Astrocyte (in vitro differentiated cells and primary cell): ENCODE measurements at regions not wholly inside any gene's neighbourhood (a gene's known extent, or its start where the extent isn't known, plus 50 kb on each side); places are given as distances from the start of the nearest gene placed in this dataset.

Experiments
- DNase-seq: peaks from one replicate; pipeline ENCODE4 v3.0.0-alpha.2; 2010; ENCODE audit warnings: low read depth
- FAIRE-seq: peaks from 2 replicates; lab custom pipeline; 2011; peaks lifted over from hg19 to GRCh38; lab: Jason Lieb, UNC
- H2AFZ ChIP-seq: 2 replicates; pipeline ENCODE4 v1.6.0; 2012; ENCODE audit warnings: low read depth, low read length, inconsistent platforms
- H3K27ac ChIP-seq: 2 replicates; pipeline ENCODE4 v1.5.1; 2011; ENCODE audit warnings: low read depth, low read length, inconsistent platforms
- H3K27me3 ChIP-seq: 2 replicates; pipeline ENCODE4 v1.6.0; 2011; ENCODE audit warnings: low read length, inconsistent platforms; ENCODE audit not compliant: insufficient read depth
- H3K36me3 ChIP-seq: 2 replicates; pipeline ENCODE4 v1.5.1; 2011; ENCODE audit warnings: low read length, inconsistent platforms; ENCODE audit not compliant: insufficient read depth
- H3K4me1 ChIP-seq: 2 replicates; pipeline ENCODE4 v1.5.1; 2011; ENCODE audit warnings: low read length, inconsistent platforms; ENCODE audit not compliant: insufficient read depth
- H3K4me2 ChIP-seq: 2 replicates; pipeline ENCODE4 v1.6.0; 2012; ENCODE audit warnings: low read length, inconsistent platforms
- H3K4me3 ChIP-seq: 2 replicates; pipeline ENCODE4 v1.5.1; 2011; ENCODE audit warnings: low read depth, mild to moderate bottlenecking, low read length, inconsistent platforms; ENCODE audit not compliant: insufficient read depth
- H3K79me2 ChIP-seq: 2 replicates; pipeline ENCODE4 v1.6.0; 2012; ENCODE audit warnings: mild to moderate bottlenecking, low read length, inconsistent platforms; ENCODE audit not compliant: insufficient read depth
- H3K9ac ChIP-seq: 2 replicates; pipeline ENCODE4 v1.6.0; 2012; ENCODE audit warnings: mild to moderate bottlenecking, low read length, inconsistent platforms
- H3K9me3 ChIP-seq: 2 replicates; pipeline ENCODE4 v1.5.1; 2012; ENCODE audit warnings: low read depth, mild to moderate bottlenecking, low read length, inconsistent platforms; ENCODE audit not compliant: insufficient read depth
- H4K20me1 ChIP-seq: 2 replicates; pipeline ENCODE4 v1.6.0; 2012; ENCODE audit warnings: low read length, inconsistent platforms; ENCODE audit not compliant: insufficient read depth
- H3K27ac Mint-ChIP-seq: one replicate; pipeline ENCODE4 v1.8.0; 2021; ENCODE audit warnings: mild to moderate bottlenecking, mixed read lengths; ENCODE audit not compliant: unreplicated experiment
- H3K27me3 Mint-ChIP-seq: one replicate; pipeline ENCODE4 v1.8.0; 2021; ENCODE audit warnings: low read depth, mixed read lengths; ENCODE audit not compliant: unreplicated experiment
- H3K36me3 Mint-ChIP-seq: one replicate; pipeline ENCODE4 v1.8.0; 2021; ENCODE audit warnings: low read depth, mixed read lengths; ENCODE audit not compliant: unreplicated experiment
- H3K4me1 Mint-ChIP-seq: one replicate; pipeline ENCODE4 v1.8.0; 2021; ENCODE audit warnings: low read depth, mixed read lengths; ENCODE audit not compliant: unreplicated experiment
- H3K4me3 Mint-ChIP-seq: one replicate; pipeline ENCODE4 v1.8.0; 2021; ENCODE audit warnings: mild to moderate bottlenecking, moderate library complexity, mixed read lengths; ENCODE audit not compliant: unreplicated experiment
- H3K9me3 Mint-ChIP-seq: one replicate; pipeline ENCODE4 v1.8.0; 2021; ENCODE audit warnings: mild to moderate bottlenecking, mixed read lengths; ENCODE audit not compliant: unreplicated experiment
- EZH2 ChIP-seq: IDR thresholded peaks from 2 replicates; pipeline ENCODE4 v1.6.1; 2012; ENCODE audit warnings: mild to moderate bottlenecking, low read length, inconsistent platforms; ENCODE audit not compliant: insufficient read depth
- TF ChIP-seq, protein P1 (sequence below): IDR thresholded peaks from 2 replicates; pipeline ENCODE4 v1.5.1; 2011; ENCODE audit warnings: low read depth, mild to moderate bottlenecking, inconsistent platforms, low read length, moderate library complexity; ENCODE audit not compliant: insufficient read depth

DNA sequence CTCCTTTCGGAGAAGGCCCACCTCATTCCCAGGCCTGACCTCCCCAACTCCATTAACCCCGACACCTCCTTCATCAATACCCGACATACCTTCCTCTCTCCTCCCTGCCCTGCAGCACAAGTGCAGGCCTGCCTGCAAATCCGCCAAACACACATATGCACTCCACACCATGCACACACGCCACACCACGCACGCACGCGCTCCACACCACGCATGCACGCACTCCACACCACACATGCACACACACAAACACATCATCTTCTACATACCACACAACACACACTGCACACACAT lies 629.6 kb downstream of the TBC1D22A start:
- H3K4me2 ChIP-seq: no peak overlapping the region
- H3K36me3 ChIP-seq: no peaks in the 10 kb centered on the region
- H2AFZ ChIP-seq: no peak overlapping the region
- TF ChIP-seq, protein P1, sequence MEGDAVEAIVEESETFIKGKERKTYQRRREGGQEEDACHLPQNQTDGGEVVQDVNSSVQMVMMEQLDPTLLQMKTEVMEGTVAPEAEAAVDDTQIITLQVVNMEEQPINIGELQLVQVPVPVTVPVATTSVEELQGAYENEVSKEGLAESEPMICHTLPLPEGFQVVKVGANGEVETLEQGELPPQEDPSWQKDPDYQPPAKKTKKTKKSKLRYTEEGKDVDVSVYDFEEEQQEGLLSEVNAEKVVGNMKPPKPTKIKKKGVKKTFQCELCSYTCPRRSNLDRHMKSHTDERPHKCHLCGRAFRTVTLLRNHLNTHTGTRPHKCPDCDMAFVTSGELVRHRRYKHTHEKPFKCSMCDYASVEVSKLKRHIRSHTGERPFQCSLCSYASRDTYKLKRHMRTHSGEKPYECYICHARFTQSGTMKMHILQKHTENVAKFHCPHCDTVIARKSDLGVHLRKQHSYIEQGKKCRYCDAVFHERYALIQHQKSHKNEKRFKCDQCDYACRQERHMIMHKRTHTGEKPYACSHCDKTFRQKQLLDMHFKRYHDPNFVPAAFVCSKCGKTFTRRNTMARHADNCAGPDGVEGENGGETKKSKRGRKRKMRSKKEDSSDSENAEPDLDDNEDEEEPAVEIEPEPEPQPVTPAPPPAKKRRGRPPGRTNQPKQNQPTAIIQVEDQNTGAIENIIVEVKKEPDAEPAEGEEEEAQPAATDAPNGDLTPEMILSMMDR: no peak
- TF ChIP-seq EZH2: no peak
- Mint-ChIP-seq H3K4me1 (no peaks in the 10 kb centered on the region), H3K36me3 (no peaks in the 10 kb centered on the region), H3K27ac (no peak overlapping the region), H3K4me3 (no peak overlapping the region), H3K27me3 (no peaks in the 10 kb centered on the region), H3K9me3 (peaks cover 10% of the 10 kb centered on the region)
- no peaks in the 10 kb centered on the region for H3K79me2 ChIP-seq
- H3K9ac ChIP-seq: no peak overlapping the region
- H4K20me1 ChIP-seq: no peaks in the 10 kb centered on the region
- no peak for FAIRE-seq
- peaks cover 4% of the 10 kb centered on the region for H3K9me3 ChIP-seq
- no peaks in the 10 kb centered on the region for H3K27me3 ChIP-seq
- no peaks in the 10 kb centered on the region for H3K4me1 ChIP-seq
- no peak for DNase-seq
- H3K27ac ChIP-seq: no peak overlapping the region
- H3K4me3 ChIP-seq: no peak overlapping the region

DNA sequence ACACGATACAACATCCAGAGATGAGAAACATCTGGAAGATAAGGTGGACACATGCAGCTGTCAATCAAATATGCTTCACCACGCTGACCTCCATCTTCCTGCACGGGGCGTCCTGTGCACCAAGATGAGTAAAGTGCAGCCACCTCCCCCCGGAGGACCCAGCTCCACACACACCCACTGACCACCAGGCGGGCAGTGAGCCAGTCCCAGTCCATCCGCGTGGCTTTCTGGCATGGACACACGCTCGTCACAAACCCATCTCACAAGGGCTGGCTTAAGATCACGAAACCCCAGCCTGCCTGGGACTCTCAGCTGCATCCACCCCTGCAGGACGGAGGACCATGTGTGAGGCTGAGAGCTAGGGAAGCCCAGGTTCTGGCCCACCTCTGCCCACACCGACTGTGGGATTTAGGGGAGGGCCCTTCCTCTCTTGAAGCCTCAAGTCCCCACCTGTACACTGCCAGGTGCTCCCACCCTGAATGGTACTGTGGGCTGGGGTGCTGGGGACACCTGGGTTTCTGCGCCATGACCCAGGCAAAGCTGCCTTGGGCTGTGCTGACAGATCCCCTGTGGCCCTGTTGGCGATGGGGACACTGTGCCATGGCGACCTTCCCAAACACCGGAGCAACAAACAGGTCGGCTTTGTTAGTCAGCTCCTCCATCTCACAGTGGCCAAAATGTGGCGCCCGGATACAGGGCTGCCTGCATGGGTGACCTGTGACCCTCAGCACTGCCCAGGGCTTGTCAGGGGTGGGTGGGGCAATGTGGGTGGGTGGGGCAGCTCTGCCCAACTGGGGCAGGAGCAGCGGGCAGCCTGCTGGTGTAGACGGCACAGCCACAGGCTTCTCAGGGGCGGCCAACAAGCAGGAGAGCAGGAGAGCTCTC lies 629.0 kb downstream of the TBC1D22A start:
- H3K27ac ChIP-seq: no peak overlapping the region
- DNase-seq (no peak), FAIRE-seq (no peak)
- no peak overlapping the region for H3K9ac ChIP-seq
- Mint-ChIP-seq H3K27ac (no peak overlapping the region), H3K9me3 (peaks cover 6% of the 10 kb centered on the region), H3K36me3 (no peaks in the 10 kb centered on the region), H3K4me3 (no peak overlapping the region), H3K4me1 (no peaks in the 10 kb centered on the region), H3K27me3 (no peaks in the 10 kb centered on the region)
- H3K4me3 ChIP-seq: no peak overlapping the region
- H3K4me1 ChIP-seq: no peaks in the 10 kb centered on the region
- no peaks in the 10 kb centered on the region for H3K36me3 ChIP-seq
- H3K79me2 ChIP-seq: no peaks in the 10 kb centered on the region
- H3K9me3 ChIP-seq: peaks cover 4% of the 10 kb centered on the region
- no peak overlapping the region for H3K4me2 ChIP-seq
- TF ChIP-seq, protein P1: no peak
- no peak for TF ChIP-seq EZH2
- H3K27me3 ChIP-seq: no peaks in the 10 kb centered on the region
- H4K20me1 ChIP-seq: no peaks in the 10 kb centered on the region
- H2AFZ ChIP-seq: no peak overlapping the region
